ENCODE measurements at regions not wholly inside any gene's neighbourhood (a gene's known extent, or its start where the extent isn't known, plus 50 kb on each side); places are given as distances from the start of the nearest gene placed in this dataset.
"Not testable (repeated sequence)": the region's sequence is repeated elsewhere in the genome, so short reads cannot be mapped to it uniquely, and the experiment has no call there.

DNA sequence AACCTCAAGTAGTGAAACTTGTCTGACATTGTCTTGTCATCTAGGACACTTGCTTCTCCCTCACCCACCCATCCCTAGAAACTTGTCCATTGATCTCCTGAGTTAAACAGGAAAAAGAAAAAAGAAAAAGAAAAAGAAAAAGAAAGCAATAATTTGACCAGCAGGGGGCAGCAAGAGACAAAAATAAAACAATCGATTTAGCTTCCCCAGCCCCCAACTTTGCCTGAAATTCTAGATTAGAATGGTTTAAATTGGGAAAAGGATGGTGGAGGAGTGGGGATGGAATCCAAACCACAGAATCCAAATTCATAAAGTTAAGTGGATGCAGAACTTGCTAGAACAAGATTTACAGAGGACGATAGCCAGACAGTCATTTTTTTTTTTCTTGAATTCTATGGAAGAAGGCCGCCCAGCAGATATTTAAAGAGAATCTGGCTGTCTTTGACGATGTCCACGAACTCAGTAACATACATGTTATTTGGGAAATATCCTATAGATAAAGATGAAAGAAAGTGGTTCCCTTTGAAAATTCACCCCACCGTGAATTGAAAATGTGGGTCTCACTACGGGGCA lies 282.9 kb downstream of the USP46 start:
- peak; percentile 9 to 11 for DNase-seq

- DNase-seq: no peak
These were observed 281.5 kb downstream of the USP46 start for GRCh38 chr4:52377563-52377962.

- DNase-seq: no peak
These were observed 251.6 kb downstream of the USP46 start for GRCh38 chr4:52407545-52407944.

DNA sequence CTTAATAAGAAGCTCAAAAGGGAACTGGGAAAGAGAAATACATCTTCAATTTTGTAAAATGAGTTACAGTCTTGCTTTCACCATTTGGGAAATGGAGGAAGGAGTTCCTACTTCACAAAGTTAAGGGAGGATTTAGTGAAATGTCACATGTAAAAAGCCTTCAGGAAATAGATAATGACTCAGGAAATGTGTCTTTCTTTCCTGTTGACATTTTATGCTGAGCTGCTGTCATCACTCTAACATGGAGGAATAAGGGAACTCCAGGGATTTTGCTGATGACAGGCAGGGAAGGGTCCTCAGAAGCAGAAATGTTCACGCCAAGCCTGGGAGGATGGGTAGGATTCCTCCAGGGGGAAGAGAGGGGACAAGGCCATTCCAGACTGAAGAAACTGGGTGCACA lies 251.1 kb downstream of the USP46 start:
- no peak for DNase-seq

DNA sequence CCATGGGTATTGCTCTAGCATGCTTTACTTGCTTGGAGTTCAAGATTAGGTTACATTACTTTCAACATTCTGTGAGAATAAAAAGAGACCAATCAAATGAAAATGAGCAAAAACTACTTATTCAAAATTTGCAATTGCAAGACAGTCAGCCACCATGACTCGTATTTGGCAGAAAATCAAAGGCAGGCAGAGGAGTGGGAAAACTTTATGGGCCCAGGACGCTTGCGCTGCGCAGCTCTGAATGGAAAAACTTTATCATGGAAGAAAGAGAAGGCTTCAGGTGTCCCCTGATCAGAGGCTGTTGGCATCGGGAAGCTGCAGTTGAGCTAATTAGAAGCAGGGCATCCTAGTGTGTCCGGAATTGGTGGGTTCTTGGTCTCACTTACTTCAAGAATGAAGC lies 250.6 kb downstream of the USP46 start:
- no peak for DNase-seq

DNA sequence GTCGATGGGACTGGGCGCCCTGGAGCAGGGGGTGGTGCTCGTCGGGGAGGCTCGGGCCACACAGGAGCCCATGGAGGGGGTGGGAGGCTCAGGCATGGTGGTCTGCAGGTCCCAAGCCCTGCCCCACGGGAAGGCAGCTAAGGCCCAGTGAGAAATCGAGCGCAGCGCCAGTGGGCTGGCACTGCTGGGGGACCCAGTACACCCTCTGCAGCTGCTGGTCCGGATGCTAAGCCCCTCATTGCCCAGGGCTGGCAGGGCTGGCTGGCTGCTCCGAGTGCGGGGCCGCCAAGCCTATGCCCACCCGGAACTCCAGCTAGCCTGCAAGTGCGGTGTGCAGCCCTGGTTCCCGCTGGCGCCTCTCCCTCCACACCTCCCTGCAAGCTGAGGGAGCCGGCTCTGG lies 249.3 kb downstream of the USP46 start:
- not testable (repeated sequence) for DNase-seq

GRCh38 chr4:52410971-52411370 lies 248.1 kb downstream of the USP46 start:
- no peak for DNase-seq

GRCh38 chr4:52420330-52420729 lies 238.8 kb downstream of the USP46 start:
- DNase-seq: no peak

DNA sequence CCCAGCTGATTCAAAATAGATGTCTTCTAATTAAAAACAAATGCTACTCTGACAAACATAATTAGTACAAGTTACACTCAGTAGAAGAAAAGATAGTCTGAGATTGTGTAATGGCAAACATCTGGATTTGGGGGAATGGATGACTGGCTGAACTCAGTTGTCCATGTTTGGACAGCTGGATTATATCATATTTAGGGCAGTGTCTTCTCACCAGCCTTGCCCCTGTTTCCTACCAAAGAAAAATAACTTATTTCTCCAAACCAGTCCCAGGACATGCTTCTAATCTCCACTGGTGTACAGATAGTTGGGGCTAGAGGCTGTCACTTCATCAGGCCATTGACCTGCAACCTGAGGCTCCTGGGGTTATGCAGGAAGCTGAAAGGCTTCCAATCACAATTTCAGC lies 237.3 kb downstream of the USP46 start:
- no peak for DNase-seq

GRCh38 chr4:52423967-52424366 lies 235.1 kb downstream of the USP46 start:
- no peak for DNase-seq

DNA sequence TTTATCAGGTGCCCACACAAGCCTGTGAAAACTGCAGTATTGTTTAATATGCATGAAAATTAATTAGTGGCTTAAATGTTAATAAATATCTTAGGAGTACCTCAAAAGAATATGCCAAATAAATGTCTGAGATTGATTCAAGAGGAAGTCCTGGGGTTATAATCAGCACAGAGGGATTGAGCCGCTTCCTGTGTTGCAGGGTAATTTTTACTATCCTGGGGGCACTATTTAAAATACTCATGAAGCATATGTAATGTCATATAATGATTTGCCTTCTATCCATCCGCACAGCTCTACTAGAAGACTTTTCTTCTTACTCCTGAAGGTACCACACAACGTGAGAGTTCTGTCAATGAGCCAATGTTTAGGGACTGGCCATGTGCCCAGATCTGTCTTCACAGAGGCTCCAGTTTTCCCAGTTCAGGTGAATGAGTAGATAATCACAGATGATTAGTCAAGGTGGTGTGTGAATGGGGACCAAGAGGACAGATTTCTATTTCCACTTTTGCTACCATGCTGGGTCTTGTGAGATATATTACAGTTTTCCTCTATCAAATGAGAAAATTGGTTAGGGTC lies 233.3 kb downstream of the USP46 start:
- no peak for DNase-seq

DNA sequence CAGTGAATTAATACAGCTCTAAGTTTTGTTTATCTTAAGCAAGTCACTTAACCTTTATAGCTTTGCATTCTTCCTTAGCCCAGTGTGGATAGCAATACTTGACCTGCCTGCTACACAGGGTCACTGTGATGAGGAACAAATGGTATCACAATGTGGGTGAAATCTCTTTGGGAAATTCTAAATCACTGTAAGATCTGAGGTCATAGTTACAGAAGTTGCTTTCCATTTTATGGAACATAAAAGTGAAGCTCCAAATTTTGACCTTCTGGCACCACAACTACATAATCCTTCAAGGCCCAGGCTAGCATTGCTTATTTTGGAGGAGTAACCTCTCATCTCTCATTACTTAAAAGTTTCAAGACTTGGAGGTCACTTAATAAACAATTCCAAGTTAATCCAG lies 227.7 kb downstream of the USP46 start:
- DNase-seq: no peak

DNA sequence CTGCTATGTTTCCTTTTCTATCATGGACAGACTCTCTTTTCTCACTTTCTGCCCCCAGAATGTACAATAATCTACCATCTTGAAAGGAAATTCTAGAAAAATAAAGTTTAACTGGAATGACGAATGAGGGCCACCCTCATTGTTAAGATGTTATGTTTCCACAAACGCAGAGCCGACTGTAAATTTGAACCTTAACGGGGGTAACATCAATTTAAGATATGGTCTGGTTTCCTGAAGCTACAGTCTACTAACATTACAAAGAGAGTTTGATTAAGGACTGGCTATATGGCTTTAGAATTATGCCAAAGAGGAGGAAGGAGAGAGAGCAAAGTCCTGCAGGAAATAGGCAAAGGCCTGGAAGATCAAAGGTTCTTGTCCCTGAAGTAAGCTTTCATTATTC lies 227.2 kb downstream of the USP46 start:
- DNase-seq: no peak

- DNase-seq: not testable (repeated sequence)
These were observed 216.6 kb downstream of the USP46 start for GRCh38 chr4:52442524-52442923.

DNA sequence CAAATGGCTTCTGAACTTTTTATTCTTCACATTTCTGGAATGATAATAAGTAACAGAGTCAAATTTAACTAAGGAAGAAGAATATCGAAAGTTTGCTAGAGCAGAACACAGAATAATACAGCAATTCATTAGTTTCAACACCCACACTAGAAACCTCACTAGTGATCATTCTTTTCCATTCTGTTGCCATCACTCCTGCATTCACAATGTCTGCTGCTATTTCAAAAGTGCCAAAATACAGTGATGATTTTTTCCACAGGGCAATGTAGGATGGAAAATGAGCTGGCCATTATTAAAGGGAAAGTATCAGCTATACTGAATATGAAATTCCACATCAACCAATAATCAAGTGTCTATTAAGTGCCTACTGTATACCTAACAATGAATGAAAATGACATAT lies 186.7 kb downstream of the USP46 start:
- no peak for DNase-seq

DNA sequence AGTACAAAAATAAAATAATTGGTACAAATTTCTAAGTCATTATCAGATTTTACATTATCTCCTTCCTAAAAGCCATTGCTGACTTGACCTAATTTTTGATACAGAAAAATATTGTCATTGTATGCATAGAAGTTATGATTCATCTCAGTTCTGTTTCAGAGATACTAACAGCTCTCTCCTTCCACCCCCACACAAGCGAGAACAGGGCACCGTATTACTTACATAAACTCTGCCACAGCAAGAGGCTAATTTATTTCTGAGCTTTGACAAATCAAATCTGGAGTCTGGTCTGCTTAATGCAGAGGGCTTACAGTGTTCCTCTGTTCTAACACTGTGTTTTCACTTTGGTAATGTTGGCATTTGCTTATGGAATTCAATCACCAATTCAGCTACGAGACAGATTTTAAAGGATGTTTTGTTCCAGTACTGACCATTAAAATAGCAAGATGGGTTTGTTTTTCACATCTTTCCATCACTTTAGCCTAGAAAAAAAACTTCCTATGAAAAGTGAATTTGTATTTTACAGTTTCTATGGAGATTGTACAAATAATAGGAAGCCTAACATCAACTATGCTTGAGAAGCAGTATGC lies 181.8 kb downstream of the USP46 start:
- no peak for DNase-seq

- DNase-seq: no peak
These were observed 175.8 kb downstream of the USP46 start for GRCh38 chr4:52483186-52483890.

DNA sequence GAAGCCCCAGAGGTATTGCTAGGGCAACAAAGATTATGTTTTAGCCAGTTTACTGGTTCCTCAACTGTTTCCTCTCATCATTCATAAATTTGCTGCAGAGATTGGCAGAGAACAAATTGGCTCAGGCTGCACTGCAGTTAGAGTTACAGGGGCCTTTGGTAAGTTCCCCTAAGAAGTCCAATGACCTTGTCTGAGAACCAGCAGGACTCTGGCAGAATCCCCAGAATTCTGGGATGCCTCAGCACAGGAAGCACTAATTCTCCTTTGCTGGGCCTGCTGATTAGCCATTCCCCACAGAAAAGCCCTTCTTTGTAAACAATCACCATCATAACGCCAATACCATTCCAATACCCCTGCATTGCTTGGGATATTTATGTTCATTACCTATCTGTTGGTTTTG lies 151.3 kb downstream of the USP46 start:
- DNase-seq: no peak

DNA sequence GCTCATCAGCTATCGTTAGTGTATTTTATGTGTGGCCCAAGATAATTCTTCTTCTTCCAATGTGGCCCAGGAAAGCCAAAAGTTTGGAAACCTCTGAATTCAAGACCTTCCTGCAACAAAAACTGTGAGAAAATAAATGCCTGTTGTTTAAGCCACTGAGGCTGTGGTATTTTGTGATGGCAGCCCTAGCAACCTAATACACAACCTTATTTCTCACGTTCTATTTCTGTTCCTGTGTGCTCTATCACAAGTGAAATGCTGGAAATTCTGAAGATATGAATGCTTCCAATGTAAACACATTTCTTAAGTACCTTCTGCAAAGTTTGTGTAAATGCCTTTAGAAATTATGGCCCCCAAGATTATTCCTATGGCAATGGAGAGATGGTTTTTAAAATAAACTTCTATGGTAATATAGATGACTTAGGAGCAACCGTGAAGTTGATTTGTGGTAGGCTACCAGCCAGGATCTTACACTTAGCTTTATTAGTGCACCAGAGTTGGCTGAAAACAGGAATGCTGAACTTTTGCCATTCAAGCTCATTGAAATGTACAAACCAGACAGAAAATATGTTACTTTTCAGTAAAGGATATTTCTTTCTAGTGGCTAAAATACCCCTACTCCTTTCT lies 148.0 kb downstream of the USP46 start:
- DNase-seq: no peak

DNA sequence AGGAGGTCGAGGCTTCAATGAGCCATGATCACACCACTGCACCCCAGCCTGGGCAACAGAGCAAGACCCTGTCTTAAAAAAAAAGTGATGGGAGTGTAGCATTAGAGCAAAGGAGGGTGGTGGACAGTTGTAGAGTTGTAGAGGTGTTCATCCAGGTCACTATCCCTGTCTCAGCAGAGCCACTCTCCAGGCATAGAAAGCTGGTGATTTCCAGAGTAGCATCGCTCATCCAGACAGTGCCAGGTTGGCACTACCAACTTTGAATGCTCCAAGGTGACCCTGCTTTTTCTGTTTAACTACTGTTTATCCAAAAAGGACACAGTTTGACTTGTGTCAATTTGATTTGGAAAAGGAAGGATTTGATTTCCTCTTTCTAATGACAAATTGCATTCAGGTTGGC lies 147.3 kb downstream of the USP46 start:
- DNase-seq: no peak

DNA sequence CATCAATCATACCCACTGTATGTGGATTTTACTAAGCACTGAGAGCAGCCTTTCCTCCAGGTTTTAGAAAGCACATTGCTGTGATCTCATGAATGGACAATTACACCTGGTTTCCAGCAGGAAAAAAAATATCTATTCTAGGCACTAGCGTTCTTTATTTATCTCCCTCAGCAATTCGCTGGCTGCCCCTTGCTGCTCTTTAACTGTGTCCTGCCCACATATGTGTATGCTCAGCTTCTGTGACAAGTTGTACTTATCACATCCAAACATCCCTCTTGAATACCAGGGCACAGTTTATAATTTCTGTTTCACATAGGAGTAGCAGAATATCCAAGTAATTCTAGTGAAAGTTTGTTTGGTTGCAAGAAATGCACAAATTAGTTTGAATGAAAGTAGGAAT lies 146.8 kb downstream of the USP46 start:
- DNase-seq: no peak

GRCh38 chr4:52522093-52522492 lies 137.0 kb downstream of the USP46 start:
- not testable (repeated sequence) for DNase-seq

DNA sequence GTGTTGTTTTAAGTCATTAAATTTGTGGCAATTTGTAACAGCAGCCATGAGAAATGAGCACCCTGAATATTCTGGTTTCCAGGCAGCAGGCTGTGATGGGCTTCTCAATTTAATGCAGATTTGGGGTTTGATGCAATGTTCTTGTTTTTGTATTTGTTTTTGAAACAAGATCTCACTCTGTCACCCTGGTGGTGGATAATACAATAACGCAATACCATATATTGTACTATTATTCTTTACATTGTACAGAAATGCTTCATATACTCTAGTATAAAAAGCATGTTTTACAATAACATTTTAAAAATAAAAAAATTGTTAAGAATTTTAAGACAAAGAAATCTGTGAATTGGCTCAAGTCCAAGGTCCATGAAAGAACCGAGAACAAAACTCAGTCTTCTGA lies 129.1 kb downstream of the USP46 start:
- no peak for DNase-seq

DNA sequence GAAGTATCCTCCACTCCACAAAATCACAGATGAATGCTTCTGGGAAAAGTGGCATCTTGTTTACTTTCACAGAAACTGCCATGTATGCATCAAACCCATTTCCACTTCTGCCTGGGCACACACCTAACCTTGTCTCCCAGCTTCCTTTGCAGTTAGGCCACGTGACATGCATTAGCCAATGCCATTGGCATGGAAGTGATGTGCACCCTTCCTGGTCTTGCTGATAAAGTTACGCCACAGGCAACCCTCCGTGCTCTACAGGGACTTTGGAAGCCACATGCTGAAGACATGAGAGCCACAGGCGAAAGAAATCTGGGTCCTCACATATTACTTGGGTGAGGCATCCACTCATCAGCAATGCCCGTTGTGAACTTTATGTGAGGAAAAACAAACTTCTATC lies 123.3 kb downstream of the USP46 start:
- no peak for DNase-seq

Measured in stimulated activated CD4-positive, alpha-beta T cell treated with anti-CD3 and anti-CD28 coated beads, Interleukin-2, amount 100 ng/mL, for 48 hours (primary cell).